ENCODE measurements at regions not wholly inside any gene's neighbourhood (a gene's known extent, or its start where the extent isn't known, plus 50 kb on each side); places are given as distances from the start of the nearest gene placed in this dataset.

GRCh38 chr13:34028496-34029442, 210.8 kb downstream of the RFC3 start:
- intact Hi-C loops (cut with DNase I, micrococcal nuclease) = no loop called here

GRCh38 chr13:34030782-34031181, 212.8 kb downstream of the RFC3 start:
- intact Hi-C loops (cut with DNase I, micrococcal nuclease) = no loop called here
- no peak for DNase-seq
- no peak for ATAC-seq

More at GRCh38 chr13:34028496-34029442, 210.8 kb downstream of the RFC3 start:
- ATAC-seq (no peak), DNase-seq (no peak)

- no peak for DNase-seq
- intact Hi-C loops (cut with DNase I, micrococcal nuclease) = no loop called here
- ATAC-seq = no peak
Measured at GRCh38 chr13:34031610-34032009, 213.7 kb downstream of the RFC3 start.

GRCh38 chr13:34034411-34034810, 216.5 kb downstream of the RFC3 start:
- intact Hi-C loops (cut with DNase I, micrococcal nuclease) = no loop called here
- DNase-seq = no peak
- no peak for ATAC-seq

GRCh38 chr13:34035178-34035577, 217.2 kb downstream of the RFC3 start:
- no peak for DNase-seq
- intact Hi-C loops (cut with DNase I, micrococcal nuclease) = no loop called here
- no peak for ATAC-seq

GRCh38 chr13:34035676-34036325, 217.9 kb downstream of the RFC3 start:
- no peak for DNase-seq
- intact Hi-C loops (cut with DNase I, micrococcal nuclease) = no loop called here
- ATAC-seq = no peak

GRCh38 chr13:34037636-34038540, 219.9 kb downstream of the RFC3 start:
- no peak for ATAC-seq
- no peak for DNase-seq
- intact Hi-C loops (cut with DNase I, micrococcal nuclease) = no loop called here

- DNase-seq (no peak), ATAC-seq (no peak)
- intact Hi-C loops (cut with DNase I, micrococcal nuclease) = no loop called here
Measured at GRCh38 chr13:34038541-34039068, 220.7 kb downstream of the RFC3 start.

- intact Hi-C loops (cut with DNase I, micrococcal nuclease) = no loop called here
- DNase-seq = no peak
Measured at GRCh38 chr13:34039678-34040077, 221.7 kb downstream of the RFC3 start.

GRCh38 chr13:34040863-34041262, 222.9 kb downstream of the RFC3 start:
- intact Hi-C loops (cut with DNase I, micrococcal nuclease) = no loop called here
- ATAC-seq = no peak
- DNase-seq = no peak

More at GRCh38 chr13:34039678-34040077, 221.7 kb downstream of the RFC3 start:
- no peak for ATAC-seq

GRCh38 chr13:34044041-34044440, 226.1 kb downstream of the RFC3 start:
- DNase-seq (no peak), ATAC-seq (no peak)

GRCh38 chr13:34044660-34045080, 226.7 kb downstream of the RFC3 start:
- intact Hi-C loops (cut with DNase I, micrococcal nuclease) = no loop called here
- ATAC-seq (no peak), DNase-seq (no peak)

More at GRCh38 chr13:34044041-34044440, 226.1 kb downstream of the RFC3 start:
- intact Hi-C loops (cut with DNase I, micrococcal nuclease) = no loop called here

GRCh38 chr13:34046457-34046856, 228.5 kb downstream of the RFC3 start:
- no peak for DNase-seq
- intact Hi-C loops (cut with DNase I, micrococcal nuclease) = no loop called here
- ATAC-seq = no peak

GRCh38 chr13:34048652-34049051, 230.7 kb downstream of the RFC3 start:
- ATAC-seq (no peak), DNase-seq (no peak)
- intact Hi-C loops (cut with DNase I, micrococcal nuclease) = no loop called here

- no peak for DNase-seq
- ATAC-seq = no peak
- intact Hi-C loops (cut with DNase I, micrococcal nuclease) = no loop called here
Measured at GRCh38 chr13:34056733-34057258, 238.8 kb downstream of the RFC3 start.

GRCh38 chr13:34064456-34065205, 246.7 kb downstream of the RFC3 start:
- ATAC-seq (no peak), DNase-seq (no peak)
- intact Hi-C loops (cut with DNase I, micrococcal nuclease) = no loop called here

GRCh38 chr13:34065928-34066327, 248.0 kb downstream of the RFC3 start:
- intact Hi-C loops (cut with DNase I, micrococcal nuclease) = no loop called here
- no peak for ATAC-seq
- no peak for DNase-seq

GRCh38 chr13:34066344-34066743, 248.4 kb downstream of the RFC3 start:
- no peak for ATAC-seq
- no peak for DNase-seq
- intact Hi-C loops (cut with DNase I, micrococcal nuclease) = no loop called here

Data from left colon (tissue), 2 donors.